Caco-2 (cell line): ENCODE measurements at regions not wholly inside any gene's neighbourhood (a gene's known extent, or its start where the extent isn't known, plus 50 kb on each side); places are given as distances from the start of the nearest gene placed in this dataset.

Source experiments
- BruUV-seq: library from RNA; stranded (reverse); fragments of 400-500 nt; replicated peaks from 2 replicates; lab custom pipeline; 2021; lab: Mats Ljungman, UMichigan
- CTCF ChIA-PET: fragments of 300-600 bp; sonication (Branson Sonifier 250); formaldehyde crosslinking; loops from one replicate; lab custom pipeline; 2022; ENCODE audit warnings: antibody characterized with exemption; lab: Charles Lee
- POLR2A ChIA-PET: fragments of 300-600 bp; sonication (Branson Sonifier 250); formaldehyde crosslinking; loops from one replicate; lab custom pipeline; 2022; ENCODE audit warnings: antibody characterized with exemption; lab: Charles Lee
- DNase-seq, 2 experiments: peaks; one replicate each; pipeline versions ENCODE4 v3.0.0 to v3.0.0-alpha.2; 2020 to 2022
- H3K27me3 ChIP-seq: replicated peaks from 2 replicates; pipeline ENCODE4 v1.6.0; 2011; ENCODE audit warnings: low read length; ENCODE audit not compliant: control insufficient read depth, insufficient read depth
- H3K36me3 ChIP-seq: 2 replicates; pipeline ENCODE4 v1.5.1; 2011; ENCODE audit warnings: low read length; ENCODE audit not compliant: control insufficient read depth, insufficient read depth
- H3K4me1 ChIP-seq: fragments of 250-450 bp; sonication (Bioruptor Pico); 2 replicates; pipeline ENCODE4 v1.5.1; 2020; ENCODE audit warnings: mild to moderate bottlenecking
- H3K4me3 ChIP-seq: 2 replicates; pipeline ENCODE4 v1.5.1; 2011; ENCODE audit warnings: low read depth, mild to moderate bottlenecking, control low read depth, low read length
- H3K9me3 ChIP-seq: fragments of 250-450 bp; sonication (Bioruptor Pico); 2 replicates; pipeline ENCODE4 v1.5.1; 2020; ENCODE audit warnings: mild to moderate bottlenecking, moderate library complexity
- H3K27ac Mint-ChIP-seq: one replicate; pipeline ENCODE4 v1.8.0; 2022; ENCODE audit warnings: mixed read lengths; ENCODE audit not compliant: unreplicated experiment
- H3K27me3 Mint-ChIP-seq: one replicate; pipeline ENCODE4 v1.8.0; 2022; ENCODE audit warnings: mixed read lengths; ENCODE audit not compliant: insufficient read depth, unreplicated experiment
- H3K36me3 Mint-ChIP-seq: one replicate; pipeline ENCODE4 v1.8.0; 2022; ENCODE audit warnings: mild to moderate bottlenecking, mixed read lengths; ENCODE audit not compliant: insufficient read depth, unreplicated experiment
- H3K4me1 Mint-ChIP-seq: one replicate; pipeline ENCODE4 v1.8.0; 2022; ENCODE audit warnings: low read depth, mixed read lengths; ENCODE audit not compliant: unreplicated experiment
- H3K4me3 Mint-ChIP-seq: one replicate; pipeline ENCODE4 v1.8.0; 2022; ENCODE audit warnings: mild to moderate bottlenecking, moderate library complexity, mixed read lengths; ENCODE audit not compliant: unreplicated experiment
- H3K9me3 Mint-ChIP-seq: one replicate; pipeline ENCODE4 v1.8.0; 2022; ENCODE audit warnings: mixed read lengths; ENCODE audit not compliant: unreplicated experiment
- CTCF ChIP-seq, 2 experiments: fragments of 200-600 bp in 1 of 2; IDR thresholded peaks; 1 replicate in 1 of 2; 2 replicates in 1 of 2; pipeline versions ENCODE4 v1.5.1 to v1.8.0; 2011 to 2022; ENCODE audit warnings: antibody characterized with exemption in 1 of 2, control low read depth in 1 of 2, inconsistent platforms in 1 of 2, low read depth in 1 of 2, low read length in 1 of 2, mild to moderate bottlenecking in 1 of 2, moderate library complexity in 1 of 2; ENCODE audit not compliant: insufficient read depth in 1 of 2, severe bottlenecking in 1 of 2, unreplicated experiment in 1 of 2
- intact Hi-C: fragments of 100-400 bp; cut with micrococcal nuclease; formaldehyde crosslinking; loops from one replicate; pipeline ENCODE4 v1.10.0; 2022; ENCODE audit not compliant: unreplicated experiment

- H3K4me1 ChIP-seq, result no peaks in the 10 kb centered on the region
- H3K36me3 ChIP-seq, result no peaks in the 10 kb centered on the region
- H3K27me3 ChIP-seq, result no peaks in the 10 kb centered on the region
- BruUV-seq, result no TSS peak
- DNase-seq, result no peak
- Mint-ChIP-seq H3K27me3 (no peaks in the 10 kb centered on the region), H3K9me3 (peaks cover 13% of the 10 kb centered on the region), H3K27ac (no peak overlapping the region), H3K4me1 (no peaks in the 10 kb centered on the region), H3K4me3 (no peak overlapping the region), H3K36me3 (no peaks in the 10 kb centered on the region)
- intact Hi-C loops, result no loop called here
- no peak overlapping the region for H3K4me3 ChIP-seq
- H3K9me3 ChIP-seq, result peaks cover 11% of the 10 kb centered on the region; the same call in 1 of the 2 replicates
- CTCF ChIA-PET, result no interaction called here
- POLR2A ChIA-PET, result no interaction called here
- TF ChIP-seq CTCF (IDR thresholded peaks at IDR 0.05; ENCODE audit: insufficient read depth in 1 of 2, low read depth in 1 of 2, low read length in 1 of 2, severe bottlenecking in 1 of 2, unreplicated experiment in 1 of 2), result no peak
Observed at GRCh38 chr2:111710085-111710484, 173.9 kb downstream of the ANAPC1 start.

GRCh38 chr2:111710613-111711012 lies 173.4 kb downstream of the ANAPC1 start:
- TF ChIP-seq CTCF (IDR thresholded peaks at IDR 0.05; ENCODE audit: insufficient read depth in 1 of 2, low read depth in 1 of 2, low read length in 1 of 2, severe bottlenecking in 1 of 2, unreplicated experiment in 1 of 2), result no peak
- Mint-ChIP-seq H3K4me3 (no peak overlapping the region), H3K36me3 (no peaks in the 10 kb centered on the region), H3K9me3 (peaks cover 13% of the 10 kb centered on the region), H3K27me3 (no peaks in the 10 kb centered on the region), H3K27ac (no peak overlapping the region), H3K4me1 (no peaks in the 10 kb centered on the region)
- no peak for DNase-seq
- Histone ChIP-seq H3K27me3 (no peaks in the 10 kb centered on the region), H3K4me3 (no peak overlapping the region), H3K4me1 (no peaks in the 10 kb centered on the region), H3K36me3 (no peaks in the 10 kb centered on the region), H3K9me3 (peaks cover 11% of the 10 kb centered on the region; the same call in 1 of the 2 replicates)
- POLR2A ChIA-PET, result no interaction called here
- intact Hi-C loops, result no loop called here
- CTCF ChIA-PET, result no interaction called here
- BruUV-seq, result no TSS peak

- CTCF ChIA-PET, result no interaction called here
- no peak for TF ChIP-seq CTCF (IDR thresholded peaks at IDR 0.05; ENCODE audit: insufficient read depth in 1 of 2, low read depth in 1 of 2, low read length in 1 of 2, severe bottlenecking in 1 of 2, unreplicated experiment in 1 of 2)
- Histone ChIP-seq H3K9me3 (peaks cover 11% of the 10 kb centered on the region; the same call in 1 of the 2 replicates), H3K27me3 (no peaks in the 10 kb centered on the region), H3K4me1 (no peaks in the 10 kb centered on the region), H3K36me3 (no peaks in the 10 kb centered on the region), H3K4me3 (no peak overlapping the region)
- BruUV-seq, result no TSS peak
- H3K4me3 Mint-ChIP-seq, result no peak overlapping the region
- no peaks in the 10 kb centered on the region for H3K27me3 Mint-ChIP-seq
- H3K9me3 Mint-ChIP-seq, result peaks cover 13% of the 10 kb centered on the region
- H3K36me3 Mint-ChIP-seq, result no peaks in the 10 kb centered on the region
- intact Hi-C loops, result no loop called here
- DNase-seq, result no peak
- no peak overlapping the region for H3K27ac Mint-ChIP-seq
- POLR2A ChIA-PET, result no interaction called here
- no peaks in the 10 kb centered on the region for H3K4me1 Mint-ChIP-seq
Observed at GRCh38 chr2:111711270-111711669, 172.7 kb downstream of the ANAPC1 start.
